ENCODE measurements at regions not wholly inside any gene's neighbourhood (a gene's known extent, or its start where the extent isn't known, plus 50 kb on each side); places are given as distances from the start of the nearest gene placed in this dataset.

- TF ChIP-seq CTCF (conservative IDR thresholded peaks at IDR 0.05; ENCODE audit: low read depth, low read length), result no peak
- TF ChIP-seq EZH2phosphoT487 (IDR thresholded peaks at IDR 0.05; ENCODE audit: borderline replicate concordance, low read length), result no peak
Observed at GRCh38 chr21:15365751-15366392, 301.1 kb upstream of the NRIP1 start.

All from PC-3 (cell line).